HG02981 (cell line): ENCODE measurements at regions not wholly inside any gene's neighbourhood (a gene's known extent, or its start where the extent isn't known, plus 50 kb on each side); places are given as distances from the start of the nearest gene placed in this dataset.

Experiments used
- ATAC-seq: cut with Tn5 transposase; IDR thresholded peaks from one replicate; pipeline ENCODE4 v1.9.1; 2021; ENCODE audit warnings: mild to moderate bottlenecking, moderate library complexity; ENCODE audit not compliant: unreplicated experiment

- peak; percentile 79 for ATAC-seq
Measured at GRCh38 chr13:73765651-73766384, 368.4 kb downstream of the KLF12 start.

- no peak for ATAC-seq
Measured at GRCh38 chr13:73759434-73759833, 374.8 kb downstream of the KLF12 start.

- ATAC-seq: no peak
Measured at GRCh38 chr13:73757481-73758233, 376.5 kb downstream of the KLF12 start.

- peak; percentile 67 for ATAC-seq
Measured at GRCh38 chr13:73754727-73755292, 379.4 kb downstream of the KLF12 start.

- no peak for ATAC-seq
Measured at GRCh38 chr13:73754241-73754640, 380.0 kb downstream of the KLF12 start.

- ATAC-seq: no peak
Measured at GRCh38 chr13:73751290-73751689, 382.9 kb downstream of the KLF12 start.

GRCh38 chr13:73748404-73748803, 385.8 kb downstream of the KLF12 start:
- ATAC-seq: no peak

- no peak for ATAC-seq
Measured at GRCh38 chr13:73745190-73745589, 389.0 kb downstream of the KLF12 start.

GRCh38 chr13:73742982-73743381, 391.2 kb downstream of the KLF12 start:
- ATAC-seq: no peak

- ATAC-seq: no peak
Measured at GRCh38 chr13:73741742-73742141, 392.5 kb downstream of the KLF12 start.

- no peak for ATAC-seq
Measured at GRCh38 chr13:73741111-73741510, 393.1 kb downstream of the KLF12 start.

- ATAC-seq: no peak
Measured at GRCh38 chr13:73740666-73741065, 393.5 kb downstream of the KLF12 start.

GRCh38 chr13:73739394-73739793, 394.8 kb downstream of the KLF12 start:
- no peak for ATAC-seq

- ATAC-seq: no peak
Measured at GRCh38 chr13:73738626-73739025, 395.6 kb downstream of the KLF12 start.

GRCh38 chr13:73737214-73737613, 397.0 kb downstream of the KLF12 start:
- ATAC-seq: no peak

- no peak for ATAC-seq
Measured at GRCh38 chr13:73733706-73734105, 400.5 kb downstream of the KLF12 start.

- no peak for ATAC-seq
Measured at GRCh38 chr13:73732350-73732749, 401.9 kb downstream of the KLF12 start.

- no peak for ATAC-seq
Measured at GRCh38 chr13:73731564-73731963, 402.6 kb downstream of the KLF12 start.

- no peak for ATAC-seq
Measured at GRCh38 chr13:73730014-73730413, 404.2 kb downstream of the KLF12 start.

GRCh38 chr13:73729046-73729445, 405.2 kb downstream of the KLF12 start:
- no peak for ATAC-seq

GRCh38 chr13:73722120-73722519, 412.1 kb downstream of the KLF12 start:
- peak; percentile 83 for ATAC-seq

- ATAC-seq: no peak
Measured at GRCh38 chr13:73721571-73721970, 412.6 kb downstream of the KLF12 start.
